Ishikawa (cell line): ENCODE measurements at regions not wholly inside any gene's neighbourhood (a gene's known extent, or its start where the extent isn't known, plus 50 kb on each side); places are given as distances from the start of the nearest gene placed in this dataset.

Experiments used
- CEBPB ChIP-seq: IDR thresholded peaks from 2 replicates; pipeline ENCODE4 v1.6.1; 2012
- CREB1 ChIP-seq: IDR thresholded peaks from 2 replicates; pipeline ENCODE4 v1.6.1; 2012; ENCODE audit warnings: low read depth
- EGR1 ChIP-seq: IDR thresholded peaks from 2 replicates; pipeline ENCODE4 v1.6.1; 2012
- TAF1 ChIP-seq: IDR thresholded peaks from 2 replicates; pipeline ENCODE4 v1.6.1; 2012; ENCODE audit warnings: low read depth, mild to moderate bottlenecking
- TEAD4 ChIP-seq: IDR thresholded peaks from 2 replicates; pipeline ENCODE4 v1.6.1; 2012
- USF1 ChIP-seq: IDR thresholded peaks from 2 replicates; pipeline ENCODE4 v1.6.1; 2012
- YY1 ChIP-seq: IDR thresholded peaks from 2 replicates; pipeline ENCODE4 v1.6.1; 2012; ENCODE audit warnings: low read depth
- TF ChIP-seq, protein P1 (sequence below): IDR thresholded peaks from 2 replicates; pipeline ENCODE4 v1.6.1; 2012; ENCODE audit warnings: low read depth, mild to moderate bottlenecking

DNA sequence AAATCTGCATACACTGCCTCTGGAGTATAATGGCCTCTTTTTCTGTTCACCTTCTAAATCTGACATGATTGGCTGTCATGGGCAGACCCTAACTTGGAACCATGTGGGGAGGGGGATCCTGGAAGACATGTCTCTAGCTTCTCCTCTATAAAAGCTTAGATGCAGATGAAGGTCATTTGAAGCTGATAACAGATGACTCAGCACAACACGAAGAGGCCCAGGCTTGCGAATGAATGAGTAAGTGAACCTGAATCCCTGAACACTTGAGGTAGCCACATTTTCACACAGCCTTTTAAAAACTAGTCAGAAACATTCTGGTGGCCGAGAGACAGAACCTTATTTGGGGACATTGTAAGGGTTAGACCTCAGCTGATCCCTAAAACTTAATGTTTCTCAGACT, 282.6 kb downstream of the ELAVL2 start:
- TF ChIP-seq CREB1, result no peak
- no peak for TF ChIP-seq TEAD4
- TF ChIP-seq EGR1, result no peak
- no peak for TF ChIP-seq USF1
- no peak for TF ChIP-seq CEBPB
- no peak for TF ChIP-seq TAF1
- TF ChIP-seq YY1, result no peak
- TF ChIP-seq, protein P1, sequence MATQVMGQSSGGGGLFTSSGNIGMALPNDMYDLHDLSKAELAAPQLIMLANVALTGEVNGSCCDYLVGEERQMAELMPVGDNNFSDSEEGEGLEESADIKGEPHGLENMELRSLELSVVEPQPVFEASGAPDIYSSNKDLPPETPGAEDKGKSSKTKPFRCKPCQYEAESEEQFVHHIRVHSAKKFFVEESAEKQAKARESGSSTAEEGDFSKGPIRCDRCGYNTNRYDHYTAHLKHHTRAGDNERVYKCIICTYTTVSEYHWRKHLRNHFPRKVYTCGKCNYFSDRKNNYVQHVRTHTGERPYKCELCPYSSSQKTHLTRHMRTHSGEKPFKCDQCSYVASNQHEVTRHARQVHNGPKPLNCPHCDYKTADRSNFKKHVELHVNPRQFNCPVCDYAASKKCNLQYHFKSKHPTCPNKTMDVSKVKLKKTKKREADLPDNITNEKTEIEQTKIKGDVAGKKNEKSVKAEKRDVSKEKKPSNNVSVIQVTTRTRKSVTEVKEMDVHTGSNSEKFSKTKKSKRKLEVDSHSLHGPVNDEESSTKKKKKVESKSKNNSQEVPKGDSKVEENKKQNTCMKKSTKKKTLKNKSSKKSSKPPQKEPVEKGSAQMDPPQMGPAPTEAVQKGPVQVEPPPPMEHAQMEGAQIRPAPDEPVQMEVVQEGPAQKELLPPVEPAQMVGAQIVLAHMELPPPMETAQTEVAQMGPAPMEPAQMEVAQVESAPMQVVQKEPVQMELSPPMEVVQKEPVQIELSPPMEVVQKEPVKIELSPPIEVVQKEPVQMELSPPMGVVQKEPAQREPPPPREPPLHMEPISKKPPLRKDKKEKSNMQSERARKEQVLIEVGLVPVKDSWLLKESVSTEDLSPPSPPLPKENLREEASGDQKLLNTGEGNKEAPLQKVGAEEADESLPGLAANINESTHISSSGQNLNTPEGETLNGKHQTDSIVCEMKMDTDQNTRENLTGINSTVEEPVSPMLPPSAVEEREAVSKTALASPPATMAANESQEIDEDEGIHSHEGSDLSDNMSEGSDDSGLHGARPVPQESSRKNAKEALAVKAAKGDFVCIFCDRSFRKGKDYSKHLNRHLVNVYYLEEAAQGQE, result no peak
